Activated T-helper 17 cell treated with anti-CD3 and anti-CD28 coated beads, Interleukin-2, amount 50 U/mL, for 72 hours (primary cell): ENCODE measurements at regions not wholly inside any gene's neighbourhood (a gene's known extent, or its start where the extent isn't known, plus 50 kb on each side); places are given as distances from the start of the nearest gene placed in this dataset.

ENCODE experiments used
- ATAC-seq: fragments of 150-1000 bp; cut with Tn5 transposase; replicated peaks from 2 replicates; pipeline ENCODE4 v1.10.0; 2021; ENCODE audit warnings: mild to moderate bottlenecking, moderate library complexity
- H3K27ac Mint-ChIP-seq: one replicate; pipeline ENCODE4 v1.8.0; 2022; ENCODE audit warnings: mixed read lengths
- H3K27me3 Mint-ChIP-seq: one replicate; pipeline ENCODE4 v1.8.0; 2022; ENCODE audit warnings: mixed read lengths
- H3K36me3 Mint-ChIP-seq: one replicate; pipeline ENCODE4 v1.8.0; 2022; ENCODE audit warnings: low read depth, mild to moderate bottlenecking, mixed read lengths
- H3K4me1 Mint-ChIP-seq: one replicate; pipeline ENCODE4 v1.8.0; 2022; ENCODE audit warnings: mixed read lengths
- H3K4me3 Mint-ChIP-seq: one replicate; pipeline ENCODE4 v1.8.0; 2022; ENCODE audit warnings: mild to moderate bottlenecking, mixed read lengths
- H3K9me3 Mint-ChIP-seq: one replicate; pipeline ENCODE4 v1.8.0; 2022; ENCODE audit warnings: mixed read lengths

DNA sequence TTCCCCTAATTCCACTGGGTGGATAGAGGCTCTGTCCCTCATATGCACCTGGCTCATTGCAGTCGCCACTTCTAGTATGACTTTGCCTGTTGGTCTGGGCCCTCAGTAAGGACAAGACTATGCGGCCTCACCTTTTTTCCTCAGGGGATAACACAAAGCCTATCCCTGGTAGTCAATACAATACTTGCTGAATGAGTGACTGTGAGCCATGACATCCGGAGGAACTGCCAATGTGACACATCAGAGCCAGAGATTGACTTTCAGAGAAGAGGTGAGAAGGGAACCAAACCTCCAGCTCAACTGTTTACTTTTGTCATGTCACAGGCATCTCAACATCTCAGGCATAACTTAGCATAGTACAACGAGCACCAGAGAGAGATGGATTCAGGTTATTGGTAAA, 371.3 kb downstream of the DMRT2 start:
- Mint-ChIP-seq H3K27me3 (no peaks in the 10 kb centered on the region), H3K36me3 (no peaks in the 10 kb centered on the region), H3K27ac (no peak overlapping the region), H3K9me3 (peaks cover 4% of the 10 kb centered on the region), H3K4me3 (no peak overlapping the region), H3K4me1 (no peaks in the 10 kb centered on the region)
- no peak for ATAC-seq

DNA sequence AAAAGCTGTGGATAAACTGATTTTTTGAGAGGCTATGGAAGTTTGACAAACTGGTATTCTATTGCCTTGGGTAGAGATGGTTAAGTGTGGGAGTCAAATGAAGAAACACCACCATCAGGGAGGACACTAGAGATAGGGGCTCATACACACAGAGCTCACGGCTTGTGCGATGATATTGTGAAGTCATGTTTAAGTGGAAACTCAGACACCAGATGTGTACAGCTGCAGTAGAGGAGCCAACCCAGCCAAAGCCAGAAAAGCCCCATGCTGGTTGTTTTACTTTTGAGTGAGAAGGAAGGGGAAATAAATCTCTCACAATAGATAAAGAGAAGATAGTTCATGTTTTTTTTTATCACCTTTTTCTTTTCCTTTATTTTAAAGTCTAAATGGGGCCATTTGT, 377.7 kb downstream of the DMRT2 start:
- Mint-ChIP-seq H3K9me3 (no peaks in the 10 kb centered on the region), H3K36me3 (no peaks in the 10 kb centered on the region), H3K27me3 (no peaks in the 10 kb centered on the region), H3K27ac (no peak overlapping the region), H3K4me1 (no peaks in the 10 kb centered on the region), H3K4me3 (no peak overlapping the region)
- ATAC-seq, result no peak

DNA sequence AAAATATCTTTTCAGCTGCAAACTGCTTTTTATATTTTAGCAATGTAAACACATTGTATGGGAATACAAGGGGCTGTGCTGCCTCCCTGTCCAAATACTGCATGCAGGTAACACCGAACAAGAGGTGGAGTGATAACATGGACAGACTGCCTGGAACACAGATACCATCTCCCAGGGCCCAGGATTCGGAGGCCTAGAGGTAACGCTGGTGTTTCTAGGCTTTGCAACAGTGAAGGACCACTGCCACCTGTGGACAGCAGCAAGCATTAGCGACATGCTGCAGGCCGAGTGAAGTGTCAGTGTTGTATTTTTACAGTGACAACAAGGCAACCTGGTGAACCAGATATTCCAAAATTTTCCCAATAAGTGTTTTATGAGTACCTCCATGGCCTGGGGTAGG, 379.1 kb downstream of the DMRT2 start:
- H3K4me3 Mint-ChIP-seq, result no peak overlapping the region
- H3K36me3 Mint-ChIP-seq, result no peaks in the 10 kb centered on the region
- no peak for ATAC-seq
- H3K27me3 Mint-ChIP-seq, result no peaks in the 10 kb centered on the region
- H3K9me3 Mint-ChIP-seq, result no peaks in the 10 kb centered on the region
- no peak overlapping the region for H3K27ac Mint-ChIP-seq
- no peaks in the 10 kb centered on the region for H3K4me1 Mint-ChIP-seq

DNA sequence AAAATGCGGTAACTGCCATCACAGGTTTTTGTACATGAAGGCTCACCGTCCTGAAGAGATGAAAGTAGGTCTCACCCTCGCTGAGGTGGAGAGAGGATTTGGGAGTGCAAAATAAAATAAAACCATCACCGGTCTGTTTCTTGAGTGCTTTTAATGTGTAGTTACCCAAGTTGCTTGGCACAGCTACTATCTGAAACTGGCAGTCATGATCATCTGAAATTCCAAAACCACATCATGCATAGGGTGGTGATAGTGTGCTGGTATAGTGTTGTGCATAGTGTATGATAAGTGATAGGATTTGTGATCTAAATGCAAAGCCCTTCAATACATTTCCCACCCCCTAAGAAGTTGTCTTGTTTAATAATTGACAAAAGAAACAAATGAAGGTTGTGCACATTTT, 381.3 kb downstream of the DMRT2 start:
- Mint-ChIP-seq H3K27me3 (no peaks in the 10 kb centered on the region), H3K4me1 (no peaks in the 10 kb centered on the region), H3K4me3 (no peak overlapping the region), H3K36me3 (no peaks in the 10 kb centered on the region), H3K27ac (no peak overlapping the region), H3K9me3 (no peaks in the 10 kb centered on the region)
- ATAC-seq, result no peak

DNA sequence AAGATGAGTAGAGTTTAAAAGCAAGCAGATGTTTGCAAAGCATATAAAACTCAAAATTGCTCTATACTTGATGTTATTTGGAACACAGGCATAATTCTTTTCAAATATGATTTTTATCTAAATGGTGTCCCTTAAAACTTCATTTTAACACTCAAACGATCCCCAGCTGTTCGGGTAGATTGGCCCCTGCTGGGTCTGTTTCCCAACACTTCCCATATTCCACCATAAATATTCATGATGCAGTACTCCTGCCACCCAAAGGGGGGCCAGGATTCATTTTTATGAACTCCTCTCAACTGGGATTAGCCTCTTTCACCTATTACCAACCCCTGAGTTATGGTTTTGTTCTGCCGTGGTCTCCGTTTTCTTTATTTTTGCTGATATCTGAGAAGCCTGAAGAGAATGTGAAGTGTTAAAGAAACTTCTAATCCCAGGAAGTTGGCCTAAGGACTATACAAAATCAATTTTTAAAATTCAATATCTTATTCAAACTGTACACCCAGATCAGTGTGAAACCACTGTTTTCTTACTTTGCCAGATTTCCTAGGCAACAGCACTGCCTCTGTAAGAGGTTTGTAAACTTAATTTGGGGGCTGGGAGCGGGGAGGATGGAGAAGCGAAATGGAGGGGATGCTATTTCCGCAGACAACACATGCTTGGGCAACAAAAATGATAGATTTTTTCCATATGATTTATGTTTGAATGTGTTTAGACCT, 384.1 kb downstream of the DMRT2 start:
- H3K4me1 Mint-ChIP-seq, result no peaks in the 10 kb centered on the region
- H3K4me3 Mint-ChIP-seq, result no peak overlapping the region
- H3K9me3 Mint-ChIP-seq, result no peaks in the 10 kb centered on the region
- no peaks in the 10 kb centered on the region for H3K36me3 Mint-ChIP-seq
- no peak for ATAC-seq
- H3K27me3 Mint-ChIP-seq, result peaks cover 3% of the 10 kb centered on the region
- no peak overlapping the region for H3K27ac Mint-ChIP-seq

DNA sequence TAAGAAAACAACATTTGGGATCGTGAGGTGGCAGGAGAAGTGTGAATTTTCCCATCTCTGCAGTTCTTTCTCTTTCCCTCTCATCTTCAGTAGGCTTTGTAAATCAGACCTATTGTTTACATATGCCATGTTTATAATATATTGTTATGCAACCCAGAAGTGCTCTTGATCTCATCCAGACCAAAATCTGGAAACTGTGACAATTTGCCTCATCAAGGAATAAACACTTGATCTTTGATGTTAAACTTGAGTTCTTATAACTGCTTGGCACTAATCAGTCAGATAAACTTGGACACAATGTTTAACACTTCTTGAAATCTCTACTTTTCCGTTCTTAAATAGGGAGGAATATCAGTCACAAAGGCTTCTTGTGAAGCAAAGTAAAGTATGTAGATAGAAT, 384.7 kb downstream of the DMRT2 start:
- no peak for ATAC-seq
- Mint-ChIP-seq H3K4me3 (no peak overlapping the region), H3K27me3 (peaks cover 3% of the 10 kb centered on the region), H3K36me3 (no peaks in the 10 kb centered on the region), H3K9me3 (no peaks in the 10 kb centered on the region), H3K27ac (no peak overlapping the region), H3K4me1 (no peaks in the 10 kb centered on the region)

DNA sequence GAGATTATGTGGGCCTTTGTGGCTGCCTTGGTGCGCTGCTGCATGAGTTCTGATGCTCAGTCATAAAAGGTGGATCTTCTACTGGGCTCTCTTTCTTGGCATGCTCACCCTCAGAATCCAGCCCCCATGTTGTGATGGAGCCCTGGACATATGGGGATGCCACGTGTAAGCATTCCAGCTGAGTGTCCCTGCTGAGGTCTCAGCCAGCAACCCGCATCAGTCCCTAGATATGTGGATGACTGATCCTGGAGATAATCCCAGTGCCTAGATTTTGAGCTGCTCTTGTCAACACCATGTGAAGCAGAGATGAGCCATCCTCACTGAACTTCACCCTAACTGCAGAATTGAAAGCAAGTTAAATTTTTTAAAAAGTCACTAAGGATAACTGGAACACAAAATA, 390.1 kb downstream of the DMRT2 start:
- H3K4me3 Mint-ChIP-seq, result no peak overlapping the region
- no peak overlapping the region for H3K27ac Mint-ChIP-seq
- H3K36me3 Mint-ChIP-seq, result no peaks in the 10 kb centered on the region
- no peaks in the 10 kb centered on the region for H3K9me3 Mint-ChIP-seq
- no peak for ATAC-seq
- H3K4me1 Mint-ChIP-seq, result no peaks in the 10 kb centered on the region
- peaks cover 13% of the 10 kb centered on the region for H3K27me3 Mint-ChIP-seq

DNA sequence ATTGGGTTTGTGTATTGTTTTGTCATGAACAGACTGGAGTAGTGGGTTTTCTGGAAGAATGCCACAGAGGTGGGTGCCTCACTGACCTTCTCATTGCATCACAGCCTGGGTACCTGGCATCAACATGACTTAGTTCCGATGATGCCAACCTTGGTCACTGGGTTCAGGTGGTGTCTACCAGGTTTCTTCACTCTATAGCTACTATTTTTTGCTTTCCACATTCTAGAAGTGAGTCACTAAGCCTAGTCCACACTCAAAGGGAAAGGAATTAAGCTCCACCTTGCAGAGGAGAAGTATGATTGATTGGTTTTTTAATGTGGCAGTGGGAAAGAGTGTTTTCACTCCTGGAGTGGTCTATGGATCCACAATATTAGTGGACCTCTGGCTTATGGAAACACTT, 391.9 kb downstream of the DMRT2 start:
- H3K27me3 Mint-ChIP-seq, result peaks cover 13% of the 10 kb centered on the region
- no peaks in the 10 kb centered on the region for H3K4me1 Mint-ChIP-seq
- H3K36me3 Mint-ChIP-seq, result no peaks in the 10 kb centered on the region
- ATAC-seq, result no peak
- H3K27ac Mint-ChIP-seq, result no peak overlapping the region
- no peak overlapping the region for H3K4me3 Mint-ChIP-seq
- no peaks in the 10 kb centered on the region for H3K9me3 Mint-ChIP-seq

DNA sequence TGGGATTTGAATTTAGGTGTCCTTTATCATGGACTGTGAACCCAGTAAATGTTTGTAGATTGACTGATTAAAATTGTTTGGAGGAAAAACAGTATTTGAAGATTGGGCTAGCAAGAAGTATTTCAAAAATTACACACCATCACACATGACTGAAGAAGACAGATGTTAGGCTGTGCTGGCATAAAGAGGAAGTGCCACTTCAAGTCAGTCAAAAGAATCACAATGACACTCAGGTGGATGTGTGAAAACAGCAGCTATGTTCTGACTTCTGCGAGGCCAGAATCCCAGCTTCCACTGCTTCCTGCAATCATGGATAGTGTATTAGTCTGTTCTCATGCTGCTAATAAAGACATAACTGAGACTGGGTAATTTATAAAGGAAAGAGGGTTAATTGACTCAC, 393.3 kb downstream of the DMRT2 start:
- no peaks in the 10 kb centered on the region for H3K4me1 Mint-ChIP-seq

DNA sequence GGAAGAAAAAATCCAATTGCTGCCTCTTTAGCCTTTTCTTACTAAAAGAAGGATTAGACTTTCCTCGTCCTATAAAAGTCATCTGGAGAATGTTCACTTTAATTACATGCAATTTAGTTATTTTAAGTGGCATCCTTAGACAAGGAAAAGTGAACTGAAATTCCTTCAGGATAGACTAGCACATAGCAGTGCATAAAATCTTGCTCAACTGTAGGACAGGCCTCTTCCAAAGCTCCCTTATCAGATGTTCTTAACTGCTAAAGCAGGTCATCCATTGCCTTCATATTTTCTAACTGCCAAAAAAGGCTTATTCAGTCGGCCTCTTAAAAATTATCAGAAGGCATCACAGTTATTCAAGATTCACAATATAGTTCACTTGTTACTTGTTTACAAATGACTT, 396.5 kb downstream of the DMRT2 start:
- Mint-ChIP-seq H3K27ac (no peak overlapping the region), H3K9me3 (no peaks in the 10 kb centered on the region), H3K27me3 (peaks cover 10% of the 10 kb centered on the region), H3K4me1 (no peaks in the 10 kb centered on the region), H3K36me3 (no peaks in the 10 kb centered on the region), H3K4me3 (no peak overlapping the region)
- no peak for ATAC-seq

More for the DNA sequence above, 393.3 kb downstream of the DMRT2 start:
- no peak overlapping the region for H3K4me3 Mint-ChIP-seq
- H3K9me3 Mint-ChIP-seq, result no peaks in the 10 kb centered on the region
- H3K27ac Mint-ChIP-seq, result no peak overlapping the region
- no peak for ATAC-seq
- H3K36me3 Mint-ChIP-seq, result no peaks in the 10 kb centered on the region
- peaks cover 13% of the 10 kb centered on the region for H3K27me3 Mint-ChIP-seq

DNA sequence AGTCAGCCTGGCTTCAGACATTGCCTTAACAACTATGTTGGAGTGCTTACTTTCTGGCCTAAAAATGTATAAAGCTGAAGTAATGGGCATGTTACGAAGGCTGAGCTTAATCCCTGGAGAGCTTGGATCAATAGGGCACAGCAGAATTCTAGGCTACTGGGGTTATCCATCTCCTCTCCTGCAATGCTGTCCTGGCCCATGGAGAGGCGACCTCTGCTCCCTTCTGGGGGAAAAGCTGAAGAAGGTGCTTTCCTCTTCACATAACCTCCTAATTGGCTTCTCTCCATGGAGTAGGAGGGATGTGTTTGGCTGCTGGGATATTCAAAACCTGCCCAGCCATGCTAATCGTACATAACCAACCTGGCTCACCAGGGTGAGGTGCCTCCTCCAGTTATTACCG, 403.5 kb downstream of the DMRT2 start:
- no peak for ATAC-seq
- peaks cover 10% of the 10 kb centered on the region for H3K27me3 Mint-ChIP-seq
- no peaks in the 10 kb centered on the region for H3K36me3 Mint-ChIP-seq
- no peaks in the 10 kb centered on the region for H3K4me1 Mint-ChIP-seq
- H3K9me3 Mint-ChIP-seq, result no peaks in the 10 kb centered on the region
- H3K4me3 Mint-ChIP-seq, result no peak overlapping the region
- H3K27ac Mint-ChIP-seq, result no peak overlapping the region

DNA sequence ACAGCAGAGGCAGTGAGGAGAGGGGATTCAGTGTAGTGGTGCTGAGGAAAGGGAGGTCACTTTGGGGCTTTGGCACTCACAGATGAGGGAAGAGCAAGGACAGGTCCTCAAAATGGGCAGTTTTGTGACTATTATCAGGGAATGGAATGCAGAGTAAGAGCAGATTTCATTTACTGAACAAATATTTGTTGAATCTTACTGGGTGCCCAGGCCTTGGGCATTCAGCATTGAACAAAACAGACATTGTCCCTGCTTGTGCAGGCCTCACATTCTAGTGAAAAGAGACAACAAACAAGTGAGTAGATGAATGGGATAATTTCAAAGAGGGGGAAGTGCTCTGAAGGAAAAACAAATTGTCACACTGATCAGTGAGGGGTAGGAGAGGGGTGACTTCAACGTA, 404.1 kb downstream of the DMRT2 start:
- H3K27ac Mint-ChIP-seq, result no peak overlapping the region
- H3K9me3 Mint-ChIP-seq, result no peaks in the 10 kb centered on the region
- H3K4me3 Mint-ChIP-seq, result no peak overlapping the region
- no peaks in the 10 kb centered on the region for H3K36me3 Mint-ChIP-seq
- peaks cover 10% of the 10 kb centered on the region for H3K27me3 Mint-ChIP-seq
- no peaks in the 10 kb centered on the region for H3K4me1 Mint-ChIP-seq
- no peak for ATAC-seq

DNA sequence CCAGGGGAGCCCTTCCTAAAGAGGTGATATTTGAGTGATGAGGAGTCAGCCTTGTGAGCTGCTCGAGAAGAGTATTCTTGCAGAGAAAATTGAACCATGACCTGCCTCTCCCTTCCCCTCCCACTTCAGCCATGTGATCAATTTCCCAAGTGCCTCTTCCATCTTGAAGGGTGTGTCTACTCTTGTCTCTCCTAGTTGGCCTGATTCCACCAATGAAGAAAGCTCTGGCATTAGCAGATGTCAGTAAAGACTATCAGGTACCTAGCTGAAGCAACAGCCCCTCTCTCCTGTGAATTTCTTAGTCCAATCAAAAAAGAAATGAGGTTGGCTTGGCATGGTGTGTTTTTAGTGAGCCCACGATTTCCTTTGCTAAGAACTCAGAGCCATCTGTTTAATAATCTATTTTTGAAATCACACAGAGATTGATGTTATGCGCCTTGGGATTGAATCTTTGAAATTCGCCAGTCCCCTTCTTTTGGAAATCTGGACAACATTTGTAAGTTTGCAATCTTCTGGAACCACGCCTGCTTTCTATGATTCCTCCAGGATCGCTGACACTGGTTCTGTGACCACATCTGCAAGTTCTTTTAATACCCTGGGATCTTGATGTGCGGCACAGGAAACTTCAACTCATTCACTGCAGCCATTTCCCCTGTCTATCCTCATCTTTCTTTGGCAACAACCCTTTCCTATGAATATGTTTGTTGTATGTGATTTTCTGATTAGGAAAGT, 404.6 kb downstream of the DMRT2 start:
- no peak for ATAC-seq
- no peaks in the 10 kb centered on the region for H3K4me1 Mint-ChIP-seq
- no peaks in the 10 kb centered on the region for H3K36me3 Mint-ChIP-seq
- H3K27me3 Mint-ChIP-seq, result peaks cover 10% of the 10 kb centered on the region
- H3K9me3 Mint-ChIP-seq, result no peaks in the 10 kb centered on the region
- H3K4me3 Mint-ChIP-seq, result no peak overlapping the region
- no peak overlapping the region for H3K27ac Mint-ChIP-seq

DNA sequence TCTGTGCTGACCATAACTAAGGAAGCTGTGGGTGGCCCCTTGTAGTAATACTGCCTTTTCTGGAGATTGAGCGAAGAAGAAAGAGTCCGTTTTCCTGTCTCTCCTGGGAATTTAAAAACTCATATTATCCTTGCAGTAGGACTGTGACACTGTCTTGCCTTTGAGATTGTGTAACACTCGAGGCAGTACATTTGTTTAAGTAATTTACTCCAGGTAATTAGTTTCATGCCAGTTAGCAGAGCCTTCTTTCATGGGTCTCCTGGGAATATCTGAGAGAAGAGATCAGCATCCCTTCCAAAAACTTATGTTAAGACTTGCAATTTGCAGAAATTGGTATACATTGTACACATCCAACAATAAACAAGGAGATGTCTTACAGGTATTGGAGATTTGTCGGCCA, 405.6 kb downstream of the DMRT2 start:
- Mint-ChIP-seq H3K36me3 (no peaks in the 10 kb centered on the region), H3K4me1 (no peaks in the 10 kb centered on the region), H3K9me3 (no peaks in the 10 kb centered on the region), H3K4me3 (no peak overlapping the region), H3K27ac (no peak overlapping the region), H3K27me3 (peaks cover 10% of the 10 kb centered on the region)
- ATAC-seq, result no peak

DNA sequence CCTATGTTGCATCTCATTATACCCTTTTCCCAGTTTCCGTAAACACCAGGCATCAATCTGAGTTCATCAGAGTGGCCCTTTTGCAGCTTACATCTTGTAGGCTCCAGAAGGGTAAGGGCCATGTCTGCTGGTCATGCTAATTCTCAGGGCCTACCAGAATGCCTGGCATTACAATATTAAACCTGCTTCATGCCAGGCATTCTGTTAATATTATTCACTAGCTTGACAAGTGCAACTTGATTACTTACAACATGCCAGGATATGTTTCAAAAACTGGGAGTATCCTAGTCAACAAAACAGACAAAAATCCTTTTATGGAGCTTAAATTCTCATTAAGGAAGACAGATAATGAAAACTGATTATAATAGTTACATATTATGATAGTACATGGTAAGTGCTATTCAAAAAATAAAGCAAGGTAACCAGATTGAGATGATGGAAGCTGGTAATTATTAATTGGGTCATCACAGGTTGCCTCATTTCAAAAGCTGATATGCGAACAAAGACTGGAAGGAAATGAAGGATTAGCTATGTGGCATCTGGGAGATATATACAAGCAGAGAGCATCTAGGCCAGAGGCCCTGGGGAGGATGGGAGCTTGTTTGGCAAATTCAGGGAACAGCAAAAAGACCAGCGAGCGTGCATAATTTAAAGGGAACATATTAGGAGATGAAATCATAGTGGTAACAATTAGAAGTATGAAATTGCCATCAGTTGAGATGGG, 406.3 kb downstream of the DMRT2 start:
- no peaks in the 10 kb centered on the region for H3K36me3 Mint-ChIP-seq
- H3K4me1 Mint-ChIP-seq, result no peaks in the 10 kb centered on the region
- H3K4me3 Mint-ChIP-seq, result no peak overlapping the region
- H3K9me3 Mint-ChIP-seq, result no peaks in the 10 kb centered on the region
- peaks cover 10% of the 10 kb centered on the region for H3K27me3 Mint-ChIP-seq
- no peak for ATAC-seq
- no peak overlapping the region for H3K27ac Mint-ChIP-seq
